ENCODE measurements at regions not wholly inside any gene's neighbourhood (a gene's known extent, or its start where the extent isn't known, plus 50 kb on each side); places are given as distances from the start of the nearest gene placed in this dataset.

DNA sequence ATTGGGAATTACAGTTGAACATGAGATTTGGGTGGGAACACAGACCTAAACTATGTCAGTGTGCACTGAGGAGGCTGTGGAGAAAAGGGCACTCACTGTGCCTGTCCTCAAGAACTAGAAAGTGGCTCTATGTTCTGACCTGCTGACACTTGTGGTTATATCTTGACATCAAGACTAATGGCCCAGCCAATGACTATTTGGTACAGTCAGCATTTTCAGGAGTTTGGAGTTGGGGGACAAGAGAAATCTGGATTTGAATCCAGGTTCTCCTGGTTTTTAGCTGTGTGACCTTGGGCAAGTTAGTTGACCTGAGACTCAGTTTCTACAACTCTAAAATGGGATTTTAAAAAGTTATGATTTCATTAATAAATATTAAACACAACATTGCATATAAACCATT lies 647.0 kb upstream of the CFAP20DC start:
- TF ChIP-seq, protein P1, sequence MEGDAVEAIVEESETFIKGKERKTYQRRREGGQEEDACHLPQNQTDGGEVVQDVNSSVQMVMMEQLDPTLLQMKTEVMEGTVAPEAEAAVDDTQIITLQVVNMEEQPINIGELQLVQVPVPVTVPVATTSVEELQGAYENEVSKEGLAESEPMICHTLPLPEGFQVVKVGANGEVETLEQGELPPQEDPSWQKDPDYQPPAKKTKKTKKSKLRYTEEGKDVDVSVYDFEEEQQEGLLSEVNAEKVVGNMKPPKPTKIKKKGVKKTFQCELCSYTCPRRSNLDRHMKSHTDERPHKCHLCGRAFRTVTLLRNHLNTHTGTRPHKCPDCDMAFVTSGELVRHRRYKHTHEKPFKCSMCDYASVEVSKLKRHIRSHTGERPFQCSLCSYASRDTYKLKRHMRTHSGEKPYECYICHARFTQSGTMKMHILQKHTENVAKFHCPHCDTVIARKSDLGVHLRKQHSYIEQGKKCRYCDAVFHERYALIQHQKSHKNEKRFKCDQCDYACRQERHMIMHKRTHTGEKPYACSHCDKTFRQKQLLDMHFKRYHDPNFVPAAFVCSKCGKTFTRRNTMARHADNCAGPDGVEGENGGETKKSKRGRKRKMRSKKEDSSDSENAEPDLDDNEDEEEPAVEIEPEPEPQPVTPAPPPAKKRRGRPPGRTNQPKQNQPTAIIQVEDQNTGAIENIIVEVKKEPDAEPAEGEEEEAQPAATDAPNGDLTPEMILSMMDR (IDR thresholded peaks at IDR 0.05) = no peak
- TF ChIP-seq, protein P2, sequence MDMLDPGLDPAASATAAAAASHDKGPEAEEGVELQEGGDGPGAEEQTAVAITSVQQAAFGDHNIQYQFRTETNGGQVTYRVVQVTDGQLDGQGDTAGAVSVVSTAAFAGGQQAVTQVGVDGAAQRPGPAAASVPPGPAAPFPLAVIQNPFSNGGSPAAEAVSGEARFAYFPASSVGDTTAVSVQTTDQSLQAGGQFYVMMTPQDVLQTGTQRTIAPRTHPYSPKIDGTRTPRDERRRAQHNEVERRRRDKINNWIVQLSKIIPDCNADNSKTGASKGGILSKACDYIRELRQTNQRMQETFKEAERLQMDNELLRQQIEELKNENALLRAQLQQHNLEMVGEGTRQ (IDR thresholded peaks at IDR 0.05) = no peak
